H1 (cell line): ENCODE measurements at regions not wholly inside any gene's neighbourhood (a gene's known extent, or its start where the extent isn't known, plus 50 kb on each side); places are given as distances from the start of the nearest gene placed in this dataset.

Source experiments
- BRCA1 ChIP-seq: IDR thresholded peaks from 2 replicates; pipeline ENCODE4 v1.6.1; 2012; ENCODE audit warnings: low read depth, low read length, improper control_type of control experiment
- CTCF ChIP-seq, 3 experiments: IDR thresholded peaks; 1 replicate in 2 of 3; 2 replicates in 1 of 3; pipeline versions ENCODE4 v1.5.1 to v1.6.1; 2011; ENCODE audit warnings: low read length in 3 of 3, mild to moderate bottlenecking in 3 of 3, inconsistent platforms in 2 of 3, low read depth in 1 of 3, moderate library complexity in 1 of 3; ENCODE audit not compliant: insufficient read depth in 1 of 3; ENCODE audit errors: control extremely low read depth in 1 of 3
- MAX ChIP-seq: IDR thresholded peaks from 2 replicates; pipeline ENCODE4 v1.6.1; 2012; ENCODE audit warnings: inconsistent platforms
- NRF1 ChIP-seq: IDR thresholded peaks from 2 replicates; pipeline ENCODE4 v1.6.1; 2011; ENCODE audit warnings: mild to moderate bottlenecking, low read depth, low read length, improper control_type of control experiment
- POLR2A ChIP-seq, 2 experiments: IDR thresholded peaks; 1 replicate in 1 of 2; 2 replicates in 1 of 2; pipeline ENCODE4 v1.6.1; 2011; ENCODE audit warnings: low read depth in 2 of 2, low read length in 2 of 2, mild to moderate bottlenecking in 2 of 2; ENCODE audit errors: control extremely low read depth in 1 of 2
- RAD21 ChIP-seq, 2 experiments: IDR thresholded peaks in 1 of 2; conservative IDR thresholded peaks in 1 of 2; 2 replicates each; pipeline ENCODE4 v1.6.1; 2011; ENCODE audit warnings: low read depth in 2 of 2, low read length in 2 of 2, improper control_type of control experiment in 1 of 2, inconsistent platforms in 1 of 2, mild to moderate bottlenecking in 1 of 2, moderate library complexity in 1 of 2
- RXRA ChIP-seq: IDR thresholded peaks from 2 replicates; pipeline ENCODE4 v1.6.1; 2011; ENCODE audit warnings: low read depth, mild to moderate bottlenecking, low read length, moderate library complexity; ENCODE audit not compliant: insufficient read depth
- SIN3A ChIP-seq, 2 experiments: IDR thresholded peaks in 1 of 2; conservative IDR thresholded peaks in 1 of 2; 2 replicates each; pipeline ENCODE4 v1.6.1; 2011 to 2012; ENCODE audit warnings: low read length in 2 of 2, improper control_type of control experiment in 1 of 2, low read depth in 1 of 2, mild to moderate bottlenecking in 1 of 2
- SIRT6 ChIP-seq: IDR thresholded peaks from one replicate; pipeline ENCODE4 v1.7.1; 2012; ENCODE audit warnings: low read length, inconsistent platforms
- SRF ChIP-seq: IDR thresholded peaks from 2 replicates; pipeline ENCODE4 v1.6.1; 2011; ENCODE audit warnings: mild to moderate bottlenecking, low read depth, low read length, moderate library complexity
- TAF1 ChIP-seq: IDR thresholded peaks from 2 replicates; pipeline ENCODE4 v1.6.1; 2011; ENCODE audit warnings: mild to moderate bottlenecking, low read depth, low read length
- TEAD4 ChIP-seq: IDR thresholded peaks from 2 replicates; pipeline ENCODE4 v1.6.1; 2012; ENCODE audit warnings: low read depth, low read length, inconsistent platforms, mixed read lengths

GRCh38 chr11:44456544-44457300, 108.7 kb upstream of the CD82 start (continued):
- TF ChIP-seq TAF1 (no peak), TEAD4 (no peak), RAD21 (IDR thresholded peaks at IDR 0.05 in 1 of 2, conservative IDR thresholded peaks at IDR 0.05 in 1 of 2; ENCODE audit: low read depth in 2 of 2, low read length in 2 of 2) (peak; percentile 18 to 49; a peak in 2 of 4 replicates), SRF (no peak), BRCA1 (no peak), MAX (peak; percentile 50; the same call in 1 of the 2 replicates), SIRT6 (no peak), RXRA (no peak), NRF1 (no peak), POLR2A (IDR thresholded peaks at IDR 0.05; ENCODE audit: control extremely low read depth in 1 of 2, low read depth in 2 of 2, low read length in 2 of 2) (no peak), CTCF (IDR thresholded peaks at IDR 0.05; ENCODE audit: control extremely low read depth in 1 of 3, insufficient read depth in 1 of 3, low read depth in 1 of 3, low read length in 3 of 3) (peak; percentile 45 to 75 (median 71); a peak in 3 of 4 replicates), SIN3A (conservative IDR thresholded peaks at IDR 0.05 in 1 of 2, IDR thresholded peaks at IDR 0.05 in 1 of 2; ENCODE audit: low read depth in 1 of 2, low read length in 2 of 2) (no peak)
